ENCODE measurements at regions not wholly inside any gene's neighbourhood (a gene's known extent, or its start where the extent isn't known, plus 50 kb on each side); places are given as distances from the start of the nearest gene placed in this dataset.
"Not testable (repeated sequence)": the region's sequence is repeated elsewhere in the genome, so short reads cannot be mapped to it uniquely, and the experiment has no call there.

GRCh38 chr3:26091626-26092025 lies 301.7 kb downstream of the OXSM start:
- in situ Hi-C loops (cut with MboI; ENCODE audit: low pct_unique_long_range_greater_than_20kb, low sequenced_read_pairs, unreplicated experiment), result no loop called here
- no peak for TF ChIP-seq CTCF (IDR thresholded peaks at IDR 0.05; ENCODE audit: extremely low read depth, insufficient read depth, missing control alignments)
- no peak for DNase-seq (ENCODE audit: low spot score)

GRCh38 chr3:26097111-26097510 lies 307.2 kb downstream of the OXSM start:
- in situ Hi-C loops (cut with MboI; ENCODE audit: low pct_unique_long_range_greater_than_20kb, low sequenced_read_pairs, unreplicated experiment), result not testable (repeated sequence)

GRCh38 chr3:26099692-26100091 lies 309.8 kb downstream of the OXSM start:
- DNase-seq (ENCODE audit: low spot score), result no peak
- in situ Hi-C loops (cut with MboI; ENCODE audit: low pct_unique_long_range_greater_than_20kb, low sequenced_read_pairs, unreplicated experiment), result loop anchor here (25.0 kb wide), 1 partner anchor 437 kb away; the partner anchor contains the start of gene TOP2B
- TF ChIP-seq CTCF (IDR thresholded peaks at IDR 0.05; ENCODE audit: extremely low read depth, insufficient read depth, missing control alignments), result no peak

More at GRCh38 chr3:26097111-26097510, 307.2 kb downstream of the OXSM start:
- not testable (repeated sequence) for DNase-seq (ENCODE audit: low spot score)

- in situ Hi-C loops (cut with MboI; ENCODE audit: low pct_unique_long_range_greater_than_20kb, low sequenced_read_pairs, unreplicated experiment), result loop anchor here (25.0 kb wide), 1 partner anchor 438 kb away; the partner anchor contains the start of gene TOP2B
- no peak for DNase-seq (ENCODE audit: low spot score)
Measured at GRCh38 chr3:26100176-26100575, 310.3 kb downstream of the OXSM start.

GRCh38 chr3:26102376-26102775 lies 312.5 kb downstream of the OXSM start:
- TF ChIP-seq CTCF (IDR thresholded peaks at IDR 0.05; ENCODE audit: extremely low read depth, insufficient read depth, missing control alignments), result no peak
- in situ Hi-C loops (cut with MboI; ENCODE audit: low pct_unique_long_range_greater_than_20kb, low sequenced_read_pairs, unreplicated experiment), result loop anchor here (25.0 kb wide), 1 partner anchor 440 kb away; the partner anchor contains the start of gene TOP2B
- DNase-seq (ENCODE audit: low spot score), result no peak

More at GRCh38 chr3:26100176-26100575, 310.3 kb downstream of the OXSM start:
- TF ChIP-seq CTCF (IDR thresholded peaks at IDR 0.05; ENCODE audit: extremely low read depth, insufficient read depth, missing control alignments), result no peak

- no peak for DNase-seq (ENCODE audit: low spot score)
- in situ Hi-C loops (cut with MboI; ENCODE audit: low pct_unique_long_range_greater_than_20kb, low sequenced_read_pairs, unreplicated experiment), result loop anchor here (25.0 kb wide), 1 partner anchor 443 kb away; the partner anchor contains the start of gene TOP2B
- TF ChIP-seq CTCF (IDR thresholded peaks at IDR 0.05; ENCODE audit: extremely low read depth, insufficient read depth, missing control alignments), result no peak
Measured at GRCh38 chr3:26104851-26105251, 315.0 kb downstream of the OXSM start.

- TF ChIP-seq CTCF (IDR thresholded peaks at IDR 0.05; ENCODE audit: extremely low read depth, insufficient read depth, missing control alignments), result no peak
- in situ Hi-C loops (cut with MboI; ENCODE audit: low pct_unique_long_range_greater_than_20kb, low sequenced_read_pairs, unreplicated experiment), result loop anchor here (25.0 kb wide), 1 partner anchor 443 kb away; the partner anchor contains the start of gene TOP2B
- no peak for DNase-seq (ENCODE audit: low spot score)
Measured at GRCh38 chr3:26105261-26105660, 315.4 kb downstream of the OXSM start.

Measured in GM13977 (cell line).